Liver (tissue), 8 donors: ENCODE measurements at regions not wholly inside any gene's neighbourhood (a gene's known extent, or its start where the extent isn't known, plus 50 kb on each side); places are given as distances from the start of the nearest gene placed in this dataset.

Source experiments
- DNase-seq: peaks from one replicate; pipeline ENCODE4 v3.0.0-alpha.2; 2017; ENCODE audit warnings: low spot score
- H3K27ac ChIP-seq, 2 donors: one replicate each; pipeline ENCODE4 v1.7.0; 2013; ENCODE audit warnings: inconsistent platforms in 2 of 2, low read length in 2 of 2, control low read depth in 1 of 2, low read depth in 1 of 2, mild to moderate bottlenecking in 1 of 2
- H3K27me3 ChIP-seq, 4 donors: one replicate each; pipeline versions ENCODE4 v1.6.1 to v1.7.0; 2013; ENCODE audit warnings: low read length in 3 of 4, inconsistent platforms in 1 of 4, mild to moderate bottlenecking in 1 of 4, moderate library complexity in 1 of 4; ENCODE audit not compliant: control insufficient read depth in 4 of 4, insufficient read depth in 4 of 4
- H3K36me3 ChIP-seq, 4 donors: one replicate each; pipeline versions ENCODE4 v1.6.1 to v1.7.0; 2013; ENCODE audit warnings: low read length in 3 of 4, mild to moderate bottlenecking in 3 of 4, low read depth in 1 of 4, moderate library complexity in 1 of 4; ENCODE audit not compliant: control insufficient read depth in 4 of 4, insufficient read depth in 3 of 4
- H3K4me1 ChIP-seq, 4 donors: one replicate each; pipeline versions ENCODE4 v1.6.1 to v1.7.0; 2013; ENCODE audit warnings: low read length in 3 of 4, mild to moderate bottlenecking in 3 of 4, moderate library complexity in 1 of 4; ENCODE audit not compliant: control insufficient read depth in 4 of 4, insufficient read depth in 4 of 4
- H3K4me3 ChIP-seq, 3 donors: one replicate each; pipeline versions ENCODE4 v1.6.1 to v1.7.0; 2013; ENCODE audit warnings: low read length in 3 of 3, control low read depth in 1 of 3, low read depth in 1 of 3, mild to moderate bottlenecking in 1 of 3
- H3K9ac ChIP-seq, 2 donors: one replicate each; pipeline ENCODE4 v1.7.0; 2013; ENCODE audit warnings: low read length in 2 of 2, mild to moderate bottlenecking in 2 of 2, moderate library complexity in 2 of 2, control low read depth in 1 of 2, low read depth in 1 of 2
- H3K9me3 ChIP-seq, 4 donors: one replicate each; pipeline versions ENCODE4 v1.6.1 to v1.7.0; 2013; ENCODE audit warnings: low read length in 3 of 4; ENCODE audit not compliant: control insufficient read depth in 4 of 4
- ATF3 ChIP-seq: IDR thresholded peaks from 2 replicates; pipeline ENCODE4 v1.6.1; 2016; ENCODE audit warnings: antibody characterized with exemption
- CTCF ChIP-seq: fragments of 150-350 bp; IDR thresholded peaks from 2 replicates; pipeline ENCODE4 v1.5.1; 2017; ENCODE audit warnings: improper control_type of control experiment, low read depth, low read length; ENCODE audit not compliant: missing input control
- EGR1 ChIP-seq, 2 donors: IDR thresholded peaks; 2 replicates each; pipeline ENCODE4 v1.6.1; 2016 to 2018; ENCODE audit warnings: antibody characterized with exemption in 2 of 2, low read depth in 2 of 2
- FOXA1 ChIP-seq: IDR thresholded peaks from 2 replicates; pipeline ENCODE4 v1.6.1; 2016; ENCODE audit warnings: antibody characterized with exemption
- FOXA2 ChIP-seq: IDR thresholded peaks from 2 replicates; pipeline ENCODE4 v1.6.1; 2016; ENCODE audit warnings: antibody characterized with exemption
- GABPA ChIP-seq, 2 donors: IDR thresholded peaks in 1 of 2; conservative IDR thresholded peaks in 1 of 2; 2 replicates each; pipeline ENCODE4 v1.6.1; 2016; ENCODE audit warnings: antibody characterized with exemption in 2 of 2, mild to moderate bottlenecking in 1 of 2, moderate library complexity in 1 of 2
- HNF4A ChIP-seq, 2 donors: conservative IDR thresholded peaks; 2 replicates each; pipeline ENCODE4 v1.6.1; 2016; ENCODE audit warnings: antibody characterized with exemption in 2 of 2, mild to moderate bottlenecking in 2 of 2
- HNF4G ChIP-seq: IDR thresholded peaks from 2 replicates; pipeline ENCODE4 v1.6.1; 2016; ENCODE audit warnings: antibody characterized with exemption
- JUND ChIP-seq, 2 donors: IDR thresholded peaks; 2 replicates each; pipeline ENCODE4 v1.6.1; 2016; ENCODE audit warnings: antibody characterized with exemption in 2 of 2
- NR2F2 ChIP-seq: IDR thresholded peaks from 2 replicates; pipeline ENCODE4 v1.6.1; 2016; ENCODE audit warnings: antibody characterized with exemption
- RAD21 ChIP-seq, 2 donors: IDR thresholded peaks; 2 replicates each; pipeline ENCODE4 v1.6.1; 2016; ENCODE audit warnings: antibody characterized with exemption in 2 of 2, mild to moderate bottlenecking in 2 of 2
- REST ChIP-seq: IDR thresholded peaks from 2 replicates; pipeline ENCODE4 v1.6.1; 2016; ENCODE audit warnings: antibody characterized with exemption, mild to moderate bottlenecking
- RXRA ChIP-seq, 2 donors: IDR thresholded peaks; 2 replicates each; pipeline ENCODE4 v1.6.1; 2017 to 2018; ENCODE audit warnings: antibody characterized with exemption in 2 of 2, mild to moderate bottlenecking in 1 of 2
- SP1 ChIP-seq: IDR thresholded peaks from 2 replicates; pipeline ENCODE4 v1.6.1; 2018; ENCODE audit warnings: antibody characterized with exemption, mild to moderate bottlenecking
- TAF1 ChIP-seq: conservative IDR thresholded peaks from 2 replicates; pipeline ENCODE4 v1.6.1; 2016; ENCODE audit warnings: antibody characterized with exemption, mild to moderate bottlenecking
- ZBTB33 ChIP-seq: IDR thresholded peaks from 2 replicates; pipeline ENCODE4 v1.6.1; 2016; ENCODE audit warnings: antibody characterized with exemption
- WGBS: extraction: QIAGEN DNeasy Blood & Tissue Kit; methylation state at CpG from one replicate; pipeline ENCODE4 v1.1.7; 2013; 5-methylcytosine and 5-hydroxymethylcytosine counted together
- donor health status: healthy.
- donor health status: healthy.
- donor health status: healthy.
- donor health status: healthy.
- donor health status: healthy.

GRCh38 chr6:19547507-19547906, 289.7 kb upstream of the ID4 start:
- DNase-seq = no peak
- no peaks in the 10 kb centered on the region for H3K27me3 ChIP-seq
- no peak overlapping the region for H3K9ac ChIP-seq
- TF ChIP-seq CTCF = no peak
- no peak for TF ChIP-seq TAF1
- no peak for TF ChIP-seq NR2F2
- no peak for TF ChIP-seq ATF3
- TF ChIP-seq RXRA (IDR thresholded peaks at IDR 0.05) = no peak
- no peak for TF ChIP-seq REST
- no peak for TF ChIP-seq FOXA2
- no peak for TF ChIP-seq FOXA1
- TF ChIP-seq EGR1 (IDR thresholded peaks at IDR 0.05; ENCODE audit: low read depth in 2 of 2) = no peak
- no peak for TF ChIP-seq SP1
- no peak for TF ChIP-seq JUND (IDR thresholded peaks at IDR 0.05)
- no peak for TF ChIP-seq RAD21 (IDR thresholded peaks at IDR 0.05)
- TF ChIP-seq HNF4A (conservative IDR thresholded peaks at IDR 0.05) = no peak
- no peak for TF ChIP-seq HNF4G
- TF ChIP-seq GABPA (IDR thresholded peaks at IDR 0.05 in 1 of 2, conservative IDR thresholded peaks at IDR 0.05 in 1 of 2) = no peak
- no peak overlapping the region for H3K27ac ChIP-seq
- no peaks in the 10 kb centered on the region for H3K4me1 ChIP-seq
- no peaks in the 10 kb centered on the region for H3K9me3 ChIP-seq
- no peak overlapping the region for H3K4me3 ChIP-seq
- H3K36me3 ChIP-seq = no peaks in the 10 kb centered on the region
- 84% methylated on average over 2 of the region's 2 CpGs for WGBS

- WGBS = 89% methylated on average over 4 of the region's 4 CpGs
- Histone ChIP-seq H3K27me3 (no peaks in the 10 kb centered on the region), H3K4me3 (no peak overlapping the region), H3K36me3 (no peaks in the 10 kb centered on the region), H3K9me3 (no peaks in the 10 kb centered on the region), H3K4me1 (no peaks in the 10 kb centered on the region), H3K27ac (no peak overlapping the region), H3K9ac (no peak overlapping the region)
- DNase-seq = no peak
- TF ChIP-seq ZBTB33 (no peak), RAD21 (IDR thresholded peaks at IDR 0.05) (peak in 1 of 2 donors; percentile 8)
These were observed 288.1 kb upstream of the ID4 start for GRCh38 chr6:19549109-19549508.
